CD4-positive, alpha-beta T cell treated with Interferon gamma for 1 hour (primary cell): ENCODE measurements at regions not wholly inside any gene's neighbourhood (a gene's known extent, or its start where the extent isn't known, plus 50 kb on each side); places are given as distances from the start of the nearest gene placed in this dataset.

ENCODE experiments used
- DNase-seq: peaks from one replicate; pipeline ENCODE4 v3.0.0-alpha.2; 2020

- DNase-seq = no peak
These were observed 52.8 kb upstream of the CADM1 start for GRCh38 chr11:115556984-115557383.

- no peak for DNase-seq
These were observed 51.3 kb upstream of the CADM1 start for GRCh38 chr11:115555336-115556090.
